Upper lobe of left lung (tissue), 6 donors: ENCODE measurements at regions not wholly inside any gene's neighbourhood (a gene's known extent, or its start where the extent isn't known, plus 50 kb on each side); places are given as distances from the start of the nearest gene placed in this dataset.

Source experiments
- ATAC-seq, 2 donors: fragments of 200-7000 bp; cut with Tn5 transposase; one replicate each; pipeline ENCODE4 v1.9.1; 2022; ENCODE audit warnings: mild to moderate bottlenecking in 2 of 2, moderate library complexity in 2 of 2; ENCODE audit not compliant: low FRiP score in 2 of 2
- DNase-seq, 2 donors: peaks; one replicate each; pipeline ENCODE4 v3.0.0-alpha.2; 2019 to 2020
- H3K27ac ChIP-seq, 4 donors: fragments of 200-600 bp; sonication (generic); one replicate each; pipeline ENCODE4 v1.5.1; 2016 to 2019
- H3K27me3 ChIP-seq, 4 donors: fragments of 200-600 bp; sonication (generic); one replicate each; pipeline ENCODE4 v1.5.1; 2017 to 2019
- H3K36me3 ChIP-seq, 4 donors: fragments of 200-600 bp; sonication (generic); one replicate each; pipeline ENCODE4 v1.5.1; 2016 to 2019
- H3K4me1 ChIP-seq, 4 donors: fragments of 200-600 bp; sonication (generic); one replicate each; pipeline ENCODE4 v1.5.1; 2018 to 2019
- H3K4me3 ChIP-seq, 4 donors: fragments of 200-600 bp; sonication (generic); one replicate each; pipeline ENCODE4 v1.5.1; 2017 to 2019; ENCODE audit warnings: mild to moderate bottlenecking in 2 of 4, moderate library complexity in 1 of 4
- H3K9me3 ChIP-seq, 4 donors: fragments of 200-600 bp; sonication (generic); one replicate each; pipeline ENCODE4 v1.5.1; 2018 to 2019
- EP300 ChIP-seq, 4 donors: sonication (generic); formaldehyde crosslinking; IDR thresholded peaks; one replicate each; pipeline ENCODE4 v1.5.1; 2017; ENCODE audit warnings: antibody characterized with exemption in 4 of 4, control low read depth in 2 of 4
- POLR2A ChIP-seq, 4 donors: fragments of 450-650 bp; IDR thresholded peaks; one replicate each; pipeline ENCODE4 v1.5.1; 2016 to 2017; ENCODE audit warnings: antibody characterized with exemption in 4 of 4, mild to moderate bottlenecking in 2 of 4
- POLR2AphosphoS5 ChIP-seq, 2 donors: sonication (generic); formaldehyde crosslinking; IDR thresholded peaks; one replicate each; pipeline ENCODE4 v1.5.1; 2017; ENCODE audit warnings: antibody characterized with exemption in 2 of 2
- WGBS, 2 donors: methylation state at CpG; one replicate each; pipeline ENCODE4 v1.1.5; 2017 to 2018; 5-methylcytosine and 5-hydroxymethylcytosine counted together
- TF ChIP-seq, protein P1 (sequence below), 6 experiments: fragments of 450-650 bp in 4 of 6; fragments of 200-600 bp in 2 of 6; sonication (generic) in 2 of 6; IDR thresholded peaks; one replicate each; pipeline ENCODE4 v1.5.1; 2016 to 2019; ENCODE audit warnings: antibody characterized with exemption in 6 of 6
- donor health status: DM: no; HTN: no; CAD: no; lungs with moderate emphysema.
- donor health status: DM: no; HTN: yes; CAD: no; lungs with severe emphysema.

- DNase-seq = no peak
- H3K27me3 ChIP-seq = no peaks in the 10 kb centered on the region
- no peak for ATAC-seq
- no peaks in the 10 kb centered on the region for H3K36me3 ChIP-seq
- TF ChIP-seq POLR2AphosphoS5 (IDR thresholded peaks at IDR 0.05) (no peak), POLR2A (IDR thresholded peaks at IDR 0.05) (no peak), EP300 (IDR thresholded peaks at IDR 0.05) (no peak)
- TF ChIP-seq, protein P1, sequence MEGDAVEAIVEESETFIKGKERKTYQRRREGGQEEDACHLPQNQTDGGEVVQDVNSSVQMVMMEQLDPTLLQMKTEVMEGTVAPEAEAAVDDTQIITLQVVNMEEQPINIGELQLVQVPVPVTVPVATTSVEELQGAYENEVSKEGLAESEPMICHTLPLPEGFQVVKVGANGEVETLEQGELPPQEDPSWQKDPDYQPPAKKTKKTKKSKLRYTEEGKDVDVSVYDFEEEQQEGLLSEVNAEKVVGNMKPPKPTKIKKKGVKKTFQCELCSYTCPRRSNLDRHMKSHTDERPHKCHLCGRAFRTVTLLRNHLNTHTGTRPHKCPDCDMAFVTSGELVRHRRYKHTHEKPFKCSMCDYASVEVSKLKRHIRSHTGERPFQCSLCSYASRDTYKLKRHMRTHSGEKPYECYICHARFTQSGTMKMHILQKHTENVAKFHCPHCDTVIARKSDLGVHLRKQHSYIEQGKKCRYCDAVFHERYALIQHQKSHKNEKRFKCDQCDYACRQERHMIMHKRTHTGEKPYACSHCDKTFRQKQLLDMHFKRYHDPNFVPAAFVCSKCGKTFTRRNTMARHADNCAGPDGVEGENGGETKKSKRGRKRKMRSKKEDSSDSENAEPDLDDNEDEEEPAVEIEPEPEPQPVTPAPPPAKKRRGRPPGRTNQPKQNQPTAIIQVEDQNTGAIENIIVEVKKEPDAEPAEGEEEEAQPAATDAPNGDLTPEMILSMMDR (IDR thresholded peaks at IDR 0.05) = no peak
- H3K4me1 ChIP-seq = no peaks in the 10 kb centered on the region
- H3K27ac ChIP-seq = no peak overlapping the region
- no peak overlapping the region for H3K4me3 ChIP-seq
- 53 to 55% methylated on average over 6 of the region's 6 CpGs for WGBS, 2 donors
- H3K9me3 ChIP-seq = no peaks in the 10 kb centered on the region
Observed at GRCh38 chr14:97177016-97177415, 379.8 kb downstream of the VRK1 start.

DNA sequence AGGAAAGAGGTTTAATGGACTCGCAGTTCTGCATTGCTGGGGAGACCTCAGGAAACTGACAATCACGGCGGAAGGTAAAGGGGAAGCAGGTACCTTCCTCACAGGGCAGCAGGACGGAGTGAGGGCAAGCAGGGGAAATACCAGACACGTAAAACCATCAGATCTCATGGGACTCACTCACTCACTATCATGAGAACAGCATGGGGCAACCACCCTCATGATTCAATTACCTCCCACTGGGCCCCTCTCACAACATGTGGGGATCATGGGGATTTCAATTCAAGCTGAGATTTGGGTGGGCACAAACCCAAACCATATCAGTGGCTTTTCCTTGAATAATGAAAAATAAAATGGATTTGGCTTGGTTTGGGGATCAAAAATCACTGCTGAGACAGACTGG, 380.5 kb downstream of the VRK1 start:
- no peak overlapping the region for H3K4me3 ChIP-seq
- TF ChIP-seq, protein P1 (IDR thresholded peaks at IDR 0.05) = no peak
- no peak for TF ChIP-seq EP300 (IDR thresholded peaks at IDR 0.05)
- TF ChIP-seq POLR2AphosphoS5 (IDR thresholded peaks at IDR 0.05) = no peak
- TF ChIP-seq POLR2A (IDR thresholded peaks at IDR 0.05) = no peak
- no peak for DNase-seq
- no peak for ATAC-seq
- no peak overlapping the region for H3K27ac ChIP-seq
- no peaks in the 10 kb centered on the region for H3K9me3 ChIP-seq
- 54 to 61% methylated on average over 5 of the region's 5 CpGs for WGBS, 2 donors
- no peaks in the 10 kb centered on the region for H3K4me1 ChIP-seq
- no peaks in the 10 kb centered on the region for H3K36me3 ChIP-seq
- H3K27me3 ChIP-seq = no peaks in the 10 kb centered on the region

GRCh38 chr14:97178781-97179180, 381.6 kb downstream of the VRK1 start:
- Histone ChIP-seq H3K27me3 (no peaks in the 10 kb centered on the region), H3K27ac (no peak overlapping the region), H3K36me3 (no peaks in the 10 kb centered on the region), H3K4me1 (no peaks in the 10 kb centered on the region), H3K9me3 (no peaks in the 10 kb centered on the region), H3K4me3 (no peak overlapping the region)
- TF ChIP-seq EP300 (IDR thresholded peaks at IDR 0.05) (no peak), POLR2AphosphoS5 (IDR thresholded peaks at IDR 0.05) (no peak), POLR2A (IDR thresholded peaks at IDR 0.05) (no peak)
- TF ChIP-seq, protein P1 (IDR thresholded peaks at IDR 0.05) = no peak
- 44 to 48% methylated on average over 5 of the region's 5 CpGs for WGBS, 2 donors
- DNase-seq (no peak), ATAC-seq (no peak)

DNA sequence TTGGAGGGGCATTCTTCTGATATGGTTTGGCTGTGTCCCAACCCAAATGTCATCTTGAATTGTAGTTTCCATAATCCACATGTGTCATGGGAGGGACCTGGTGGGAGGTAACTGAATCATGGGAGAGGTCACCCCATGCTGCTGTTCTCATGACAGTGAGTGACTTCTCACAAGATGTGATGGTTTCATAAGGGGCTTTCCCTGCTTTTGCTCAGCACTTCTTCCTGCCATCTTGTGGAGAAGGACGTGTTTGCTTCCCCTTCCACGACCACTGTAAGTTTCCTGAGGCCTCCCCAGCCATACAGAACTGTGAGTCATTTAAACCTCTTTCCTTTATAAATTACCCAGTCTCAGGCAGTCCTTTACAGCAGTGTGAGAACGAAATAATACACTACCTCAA, 382.4 kb downstream of the VRK1 start:
- Histone ChIP-seq H3K4me1 (no peaks in the 10 kb centered on the region), H3K27me3 (no peaks in the 10 kb centered on the region), H3K36me3 (no peaks in the 10 kb centered on the region), H3K4me3 (no peak overlapping the region), H3K27ac (no peak overlapping the region), H3K9me3 (no peaks in the 10 kb centered on the region)
- no peak for DNase-seq
- 24 to 30% methylated on average over 3 of the region's 3 CpGs for WGBS, 2 donors
- no peak for ATAC-seq
- no peak for TF ChIP-seq POLR2AphosphoS5 (IDR thresholded peaks at IDR 0.05)
- TF ChIP-seq, protein P1 (IDR thresholded peaks at IDR 0.05) = no peak

DNA sequence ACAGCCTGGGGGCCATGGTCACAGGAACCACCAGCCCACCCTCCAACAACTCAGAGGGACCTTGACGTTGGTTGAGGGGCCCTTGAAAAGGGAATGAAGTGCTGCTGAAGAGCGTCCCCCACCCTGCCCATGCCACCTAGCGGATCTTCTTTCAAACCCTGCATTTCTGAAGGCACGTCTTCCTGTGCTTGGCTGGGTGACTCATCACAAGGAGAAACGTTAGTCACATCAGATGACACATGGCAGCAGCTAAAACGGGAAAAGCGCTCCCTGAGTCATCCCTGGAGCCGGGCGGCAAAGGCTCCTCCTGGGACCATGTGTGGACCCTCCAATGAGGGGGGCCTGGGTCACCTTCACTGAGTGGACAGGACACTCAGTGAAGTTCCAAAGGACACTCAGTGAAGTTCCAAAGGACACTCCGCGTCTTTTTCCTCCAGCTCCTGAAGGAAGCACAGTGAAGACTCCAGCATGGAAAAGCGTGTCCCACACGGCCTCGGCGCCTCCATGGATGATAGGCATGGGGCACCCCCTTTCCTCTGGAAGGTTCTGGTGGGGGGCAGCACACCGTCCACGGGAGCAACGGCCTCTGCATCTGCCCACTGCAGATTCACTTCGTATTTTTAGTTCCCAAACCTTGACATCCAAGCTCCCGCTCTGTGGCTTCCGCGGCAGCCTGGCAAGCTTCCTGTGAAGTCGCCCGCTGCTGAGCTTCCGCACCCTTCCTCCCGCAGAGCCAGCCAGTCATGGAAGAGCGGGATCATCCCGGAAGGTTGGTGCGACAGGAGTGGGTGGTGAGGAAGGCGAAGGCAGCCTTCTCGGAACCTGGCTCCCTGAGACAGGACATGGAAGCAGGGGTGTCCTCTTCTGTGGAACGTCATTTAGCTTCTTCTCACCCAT, 383.4 kb downstream of the VRK1 start:
- TF ChIP-seq POLR2A (IDR thresholded peaks at IDR 0.05) = no peak
- TF ChIP-seq EP300 (IDR thresholded peaks at IDR 0.05) = no peak
- TF ChIP-seq, protein P1 (IDR thresholded peaks at IDR 0.05) = no peak
- no peak for TF ChIP-seq POLR2AphosphoS5 (IDR thresholded peaks at IDR 0.05)
- Histone ChIP-seq H3K27me3 (no peaks in the 10 kb centered on the region), H3K9me3 (no peaks in the 10 kb centered on the region), H3K4me1 (no peaks in the 10 kb centered on the region), H3K4me3 (no peak overlapping the region), H3K27ac (no peak overlapping the region), H3K36me3 (no peaks in the 10 kb centered on the region)
- ATAC-seq (no peak), DNase-seq (peak in 1 of 2 donors; percentile 37)
- WGBS, 2 donors = 86 to 92% methylated on average over 25 to 32 of the region's 32 CpGs
